Brain microvascular endothelial cell (primary cell): ENCODE measurements at regions not wholly inside any gene's neighbourhood (a gene's known extent, or its start where the extent isn't known, plus 50 kb on each side); places are given as distances from the start of the nearest gene placed in this dataset.

Experiments
- DNase-seq: peaks from one replicate; pipeline ENCODE4 v3.0.0-alpha.2; 2020
- H3K27ac ChIP-seq: fragments of 250-450 bp; sonication (Bioruptor Pico); 2 replicates; pipeline ENCODE4 v1.5.1; 2020; ENCODE audit warnings: mild to moderate bottlenecking, moderate library complexity
- H3K27me3 ChIP-seq: fragments of 250-450 bp; sonication (Bioruptor Pico); replicated peaks from 2 replicates; pipeline ENCODE4 v1.5.1; 2020; ENCODE audit warnings: mild to moderate bottlenecking
- H3K36me3 ChIP-seq: fragments of 250-450 bp; sonication (Bioruptor Pico); replicated peaks from 2 replicates; pipeline ENCODE4 v1.5.1; 2020; ENCODE audit warnings: mild to moderate bottlenecking
- H3K4me3 ChIP-seq: 2 replicates; pipeline ENCODE4 v1.5.1; 2011; ENCODE audit warnings: low read depth, mild to moderate bottlenecking, control low read depth, low read length, moderate library complexity
- in situ Hi-C: cut with HindIII; loops from 2 replicates; pipeline ENCODE4 v1.10.0; 2017; ENCODE audit warnings: low sequenced_read_pairs, low pct_ligation_motif_present
- TF ChIP-seq, protein P1 (sequence below): IDR thresholded peaks from 2 replicates; pipeline ENCODE4 v1.5.1; 2011; ENCODE audit warnings: low read depth, mild to moderate bottlenecking, moderate library complexity, low read length, control low read depth, inconsistent platforms; ENCODE audit errors: missing control alignments

DNA sequence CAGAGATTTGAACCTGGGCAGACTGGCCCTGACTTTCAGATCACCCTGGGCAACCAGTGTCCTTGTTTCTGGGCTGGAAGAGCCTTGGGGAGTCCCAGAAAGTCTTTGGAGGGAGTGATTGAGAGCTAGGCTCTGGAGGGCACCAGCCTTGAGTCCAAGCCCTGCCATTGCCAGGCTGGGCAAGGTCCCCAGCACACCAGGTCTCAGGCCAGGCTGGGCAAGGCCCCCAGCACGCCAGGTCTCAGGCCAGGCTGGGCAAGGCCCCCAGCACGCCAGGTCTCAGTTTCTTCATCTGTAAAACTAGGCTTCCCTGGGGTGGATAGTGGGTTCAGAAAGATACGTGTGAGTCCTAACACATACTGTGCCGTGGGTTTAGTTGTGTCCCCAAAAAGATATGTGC, 135.0 kb downstream of the IRF8 start:
- peaks cover 12% of the 10 kb centered on the region for H3K27me3 ChIP-seq
- H3K27ac ChIP-seq: no peak overlapping the region
- DNase-seq: no peak
- TF ChIP-seq, protein P1, sequence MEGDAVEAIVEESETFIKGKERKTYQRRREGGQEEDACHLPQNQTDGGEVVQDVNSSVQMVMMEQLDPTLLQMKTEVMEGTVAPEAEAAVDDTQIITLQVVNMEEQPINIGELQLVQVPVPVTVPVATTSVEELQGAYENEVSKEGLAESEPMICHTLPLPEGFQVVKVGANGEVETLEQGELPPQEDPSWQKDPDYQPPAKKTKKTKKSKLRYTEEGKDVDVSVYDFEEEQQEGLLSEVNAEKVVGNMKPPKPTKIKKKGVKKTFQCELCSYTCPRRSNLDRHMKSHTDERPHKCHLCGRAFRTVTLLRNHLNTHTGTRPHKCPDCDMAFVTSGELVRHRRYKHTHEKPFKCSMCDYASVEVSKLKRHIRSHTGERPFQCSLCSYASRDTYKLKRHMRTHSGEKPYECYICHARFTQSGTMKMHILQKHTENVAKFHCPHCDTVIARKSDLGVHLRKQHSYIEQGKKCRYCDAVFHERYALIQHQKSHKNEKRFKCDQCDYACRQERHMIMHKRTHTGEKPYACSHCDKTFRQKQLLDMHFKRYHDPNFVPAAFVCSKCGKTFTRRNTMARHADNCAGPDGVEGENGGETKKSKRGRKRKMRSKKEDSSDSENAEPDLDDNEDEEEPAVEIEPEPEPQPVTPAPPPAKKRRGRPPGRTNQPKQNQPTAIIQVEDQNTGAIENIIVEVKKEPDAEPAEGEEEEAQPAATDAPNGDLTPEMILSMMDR: no peak
- no peaks in the 10 kb centered on the region for H3K36me3 ChIP-seq
- H3K4me3 ChIP-seq: no peak overlapping the region
- in situ Hi-C loops: no loop called here

DNA sequence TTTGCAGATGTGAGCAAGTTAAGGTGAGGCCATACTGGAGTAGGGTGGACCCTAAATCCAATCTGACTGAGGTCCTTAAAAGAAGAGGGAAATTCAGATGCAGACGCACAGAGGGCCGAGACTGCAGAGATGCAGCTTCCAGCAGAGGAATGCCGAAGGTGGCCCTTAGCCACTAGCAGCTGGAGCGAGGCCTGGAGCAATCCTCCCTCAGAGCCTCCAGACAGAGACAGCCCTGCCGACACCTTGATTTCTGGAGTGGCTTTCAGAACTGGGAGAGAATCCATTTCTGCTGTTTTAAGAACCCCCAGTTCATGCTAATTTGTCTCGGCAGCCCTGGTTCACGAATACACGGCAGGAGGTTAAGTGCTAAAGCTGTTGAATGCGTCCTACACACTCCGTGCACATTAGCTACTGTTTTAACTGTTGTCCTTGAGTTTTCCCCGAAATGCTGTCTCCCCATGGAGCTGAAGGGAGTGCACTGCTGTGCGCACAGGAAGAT, 135.5 kb downstream of the IRF8 start:
- TF ChIP-seq, protein P1: no peak
- Histone ChIP-seq H3K36me3 (no peaks in the 10 kb centered on the region), H3K4me3 (no peak overlapping the region), H3K27me3 (peaks cover 12% of the 10 kb centered on the region), H3K27ac (no peak overlapping the region)
- in situ Hi-C loops: no loop called here
- no peak for DNase-seq

DNA sequence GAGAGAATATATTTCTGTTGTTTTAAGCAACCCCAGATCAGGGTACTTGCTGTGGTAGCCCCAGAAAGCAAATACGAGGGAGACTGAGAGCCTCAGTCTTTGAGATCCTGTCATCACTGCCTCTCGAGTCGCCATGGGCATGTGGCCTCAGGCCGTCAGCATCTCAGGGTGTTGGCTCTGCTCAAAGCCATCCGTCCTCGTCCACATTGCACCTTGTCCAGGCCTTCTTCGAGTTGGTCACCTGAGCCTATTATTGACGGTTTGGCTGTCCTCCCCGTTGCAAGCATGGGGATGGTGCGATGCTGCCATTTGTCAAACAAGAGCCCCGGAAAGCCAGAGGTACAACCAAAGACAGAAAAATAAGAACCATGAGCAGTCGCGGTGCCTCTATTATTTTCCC, 136.9 kb downstream of the IRF8 start:
- no peak for DNase-seq
- Histone ChIP-seq H3K36me3 (no peaks in the 10 kb centered on the region), H3K27me3 (peaks cover 17% of the 10 kb centered on the region), H3K27ac (no peak overlapping the region), H3K4me3 (no peak overlapping the region)
- TF ChIP-seq, protein P1: no peak
- in situ Hi-C loops: no loop called here

DNA sequence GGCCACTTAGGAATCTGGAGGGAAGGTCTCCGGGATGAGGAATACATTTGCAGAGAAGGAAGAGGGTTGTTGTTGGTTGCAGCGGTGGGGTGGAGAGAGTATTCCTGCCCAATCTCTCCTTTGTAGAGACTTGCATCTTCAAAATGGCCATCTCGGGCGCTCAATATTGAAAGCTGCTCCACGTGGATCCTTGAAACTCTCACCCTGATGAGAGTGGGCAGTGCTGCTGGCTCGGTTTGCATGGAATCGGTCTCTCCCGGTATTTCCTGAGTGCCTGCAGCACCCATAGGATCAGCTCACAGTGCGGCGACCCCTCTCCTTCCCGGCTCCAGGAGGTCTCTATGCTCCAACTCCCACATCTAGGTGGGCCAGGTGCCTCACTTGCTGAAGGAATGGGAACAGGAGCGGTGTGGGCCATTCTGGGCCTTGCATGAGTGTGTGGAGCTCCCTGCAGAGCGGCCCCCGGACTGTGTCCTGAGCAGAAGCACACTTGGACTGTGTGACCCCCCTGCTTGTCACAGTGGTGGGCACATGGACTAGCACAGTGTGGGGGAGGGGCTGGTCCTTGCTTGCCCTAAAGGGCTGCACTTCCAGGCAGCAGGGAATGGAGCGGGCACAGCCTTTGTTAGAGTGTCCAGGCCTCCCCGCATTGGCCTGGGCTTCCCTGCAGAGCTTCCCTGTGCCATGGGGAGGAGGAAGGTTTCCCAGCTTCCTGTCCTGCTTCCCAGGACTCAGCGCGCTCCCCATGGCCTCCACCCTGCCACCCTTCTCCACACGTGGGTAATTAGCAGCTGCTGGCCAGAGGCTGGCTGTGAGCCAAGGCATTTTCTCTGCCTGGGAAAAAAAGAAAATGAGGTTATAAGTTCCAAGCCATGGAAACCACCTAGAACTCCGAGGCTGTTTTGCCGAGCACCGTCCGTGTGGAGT, 139.3 kb downstream of the IRF8 start:
- DNase-seq: no peak
- TF ChIP-seq, protein P1: no peak
- in situ Hi-C loops: no loop called here
- Histone ChIP-seq H3K27ac (no peak overlapping the region), H3K36me3 (no peaks in the 10 kb centered on the region), H3K27me3 (peaks cover 9% of the 10 kb centered on the region), H3K4me3 (no peak overlapping the region)

DNA sequence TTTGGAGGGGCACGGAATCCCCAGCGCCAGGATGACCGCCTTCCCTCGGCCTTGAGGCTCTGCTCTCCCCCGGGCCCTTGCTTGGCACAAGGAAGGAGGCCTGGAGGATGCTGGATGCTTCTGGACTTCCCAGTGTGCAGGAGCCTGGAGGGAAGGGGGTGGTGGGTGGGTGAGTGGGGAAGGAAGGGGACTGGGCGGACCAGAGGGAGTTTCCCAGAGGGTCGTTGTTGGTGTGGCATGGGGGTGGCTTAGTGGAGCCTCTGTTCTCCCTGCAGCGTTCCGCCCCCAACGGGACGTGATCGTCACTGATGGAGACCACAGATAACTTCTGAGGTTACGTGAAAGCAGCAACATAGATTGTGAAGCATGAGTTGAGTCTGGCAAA, 140.0 kb downstream of the IRF8 start:
- DNase-seq: no peak
- in situ Hi-C loops: no loop called here
- TF ChIP-seq, protein P1: no peak
- no peak overlapping the region for H3K4me3 ChIP-seq
- H3K27me3 ChIP-seq: peaks cover 7% of the 10 kb centered on the region
- no peak overlapping the region for H3K27ac ChIP-seq
- H3K36me3 ChIP-seq: no peaks in the 10 kb centered on the region
